ENCODE measurements at regions not wholly inside any gene's neighbourhood (a gene's known extent, or its start where the extent isn't known, plus 50 kb on each side); places are given as distances from the start of the nearest gene placed in this dataset.

- no peak for DNase-seq (ENCODE audit: low spot score)
- in situ Hi-C loops (cut with HindIII; ENCODE audit: low sequenced_read_pairs): no loop called here
These were observed 88.3 kb upstream of the PRDM11 start for GRCh38 chr11:45057938-45058646.

- no peak for DNase-seq (ENCODE audit: low spot score)
- in situ Hi-C loops (cut with HindIII; ENCODE audit: low sequenced_read_pairs): no loop called here
These were observed 87.8 kb upstream of the PRDM11 start for GRCh38 chr11:45058647-45058950.

- in situ Hi-C loops (cut with HindIII; ENCODE audit: low sequenced_read_pairs): no loop called here
- DNase-seq (ENCODE audit: low spot score): no peak
These were observed 85.7 kb upstream of the PRDM11 start for GRCh38 chr11:45060707-45061106.

- DNase-seq (ENCODE audit: low spot score): no peak
- in situ Hi-C loops (cut with HindIII; ENCODE audit: low sequenced_read_pairs): no loop called here
These were observed 84.8 kb upstream of the PRDM11 start for GRCh38 chr11:45061641-45062040.

GRCh38 chr11:45062115-45062514 is 84.3 kb upstream of the PRDM11 start:
- no peak for DNase-seq (ENCODE audit: low spot score)
- in situ Hi-C loops (cut with HindIII; ENCODE audit: low sequenced_read_pairs): no loop called here

GRCh38 chr11:45062974-45063635 is 83.3 kb upstream of the PRDM11 start:
- in situ Hi-C loops (cut with HindIII; ENCODE audit: low sequenced_read_pairs): no loop called here
- DNase-seq (ENCODE audit: low spot score): no peak

GRCh38 chr11:45063669-45064068 is 82.8 kb upstream of the PRDM11 start:
- in situ Hi-C loops (cut with HindIII; ENCODE audit: low sequenced_read_pairs): no loop called here
- DNase-seq (ENCODE audit: low spot score): no peak

GRCh38 chr11:45067966-45068365 is 78.5 kb upstream of the PRDM11 start:
- no peak for DNase-seq (ENCODE audit: low spot score)
- in situ Hi-C loops (cut with HindIII; ENCODE audit: low sequenced_read_pairs): no loop called here

GRCh38 chr11:45071232-45071631 is 75.2 kb upstream of the PRDM11 start:
- in situ Hi-C loops (cut with HindIII; ENCODE audit: low sequenced_read_pairs): no loop called here
- DNase-seq (ENCODE audit: low spot score): no peak

- no peak for DNase-seq (ENCODE audit: low spot score)
- in situ Hi-C loops (cut with HindIII; ENCODE audit: low sequenced_read_pairs): no loop called here
These were observed 72.7 kb upstream of the PRDM11 start for GRCh38 chr11:45073685-45074141.

GRCh38 chr11:45075519-45075918 is 70.9 kb upstream of the PRDM11 start:
- DNase-seq (ENCODE audit: low spot score): no peak
- in situ Hi-C loops (cut with HindIII; ENCODE audit: low sequenced_read_pairs): no loop called here

GRCh38 chr11:45075952-45076351 is 70.5 kb upstream of the PRDM11 start:
- DNase-seq (ENCODE audit: low spot score): no peak
- in situ Hi-C loops (cut with HindIII; ENCODE audit: low sequenced_read_pairs): no loop called here

GRCh38 chr11:45076761-45077160 is 69.7 kb upstream of the PRDM11 start:
- in situ Hi-C loops (cut with HindIII; ENCODE audit: low sequenced_read_pairs): no loop called here
- DNase-seq (ENCODE audit: low spot score): no peak

GRCh38 chr11:45078236-45079074 is 68.0 kb upstream of the PRDM11 start:
- in situ Hi-C loops (cut with HindIII; ENCODE audit: low sequenced_read_pairs): no loop called here
- peak; percentile 62 for DNase-seq (ENCODE audit: low spot score)

GRCh38 chr11:45079075-45079444 is 67.4 kb upstream of the PRDM11 start:
- DNase-seq (ENCODE audit: low spot score): no peak
- in situ Hi-C loops (cut with HindIII; ENCODE audit: low sequenced_read_pairs): no loop called here

- DNase-seq (ENCODE audit: low spot score): no peak
These were observed 66.9 kb upstream of the PRDM11 start for GRCh38 chr11:45079567-45079942.

GRCh38 chr11:45079943-45080719 is 66.3 kb upstream of the PRDM11 start:
- in situ Hi-C loops (cut with HindIII; ENCODE audit: low sequenced_read_pairs): no loop called here
- DNase-seq (ENCODE audit: low spot score): no peak

More at GRCh38 chr11:45079567-45079942, 66.9 kb upstream of the PRDM11 start:
- in situ Hi-C loops (cut with HindIII; ENCODE audit: low sequenced_read_pairs): no loop called here

GRCh38 chr11:45082744-45083543 is 63.5 kb upstream of the PRDM11 start:
- peak; percentile 40 for DNase-seq (ENCODE audit: low spot score)
- in situ Hi-C loops (cut with HindIII; ENCODE audit: low sequenced_read_pairs): no loop called here

GRCh38 chr11:45083544-45084087 is 62.8 kb upstream of the PRDM11 start:
- in situ Hi-C loops (cut with HindIII; ENCODE audit: low sequenced_read_pairs): no loop called here
- DNase-seq (ENCODE audit: low spot score): peak; percentile 74

Measured in G401 (cell line).